NCI-H345 treated with DMSO at 0.1 percent for 48 hours (cell line): ENCODE measurements at regions not wholly inside any gene's neighbourhood (a gene's known extent, or its start where the extent isn't known, plus 50 kb on each side); places are given as distances from the start of the nearest gene placed in this dataset.

Experiments used
- DNase-seq: peaks from one replicate; lab custom pipeline; 2025; ENCODE audit not compliant: unreplicated experiment; lab: John Stamatoyannopoulos, UW

- no peak for DNase-seq
Observed at GRCh38 chr10:106520698-106521097, 643.8 kb downstream of the SORCS1 start.

- DNase-seq, result no peak
Observed at GRCh38 chr10:106519376-106520030, 645.0 kb downstream of the SORCS1 start.

- DNase-seq, result no peak
Observed at GRCh38 chr10:106515206-106515790, 649.2 kb downstream of the SORCS1 start.

GRCh38 chr10:106513352-106513771 lies 651.1 kb downstream of the SORCS1 start:
- no peak for DNase-seq

GRCh38 chr10:106511917-106512316 lies 652.6 kb downstream of the SORCS1 start:
- no peak for DNase-seq

- no peak for DNase-seq
Observed at GRCh38 chr10:106508950-106509349, 655.6 kb downstream of the SORCS1 start.

- DNase-seq, result no peak
Observed at GRCh38 chr10:106506526-106507283, 657.8 kb downstream of the SORCS1 start.

- DNase-seq, result no peak
Observed at GRCh38 chr10:106504536-106504935, 660.0 kb downstream of the SORCS1 start.

GRCh38 chr10:106502641-106503040 lies 661.9 kb downstream of the SORCS1 start:
- DNase-seq, result no peak

GRCh38 chr10:106500925-106501525 lies 663.5 kb downstream of the SORCS1 start:
- no peak for DNase-seq

- DNase-seq, result no peak
Observed at GRCh38 chr10:106500041-106500924, 664.2 kb downstream of the SORCS1 start.

GRCh38 chr10:106499448-106499847 lies 665.1 kb downstream of the SORCS1 start:
- DNase-seq, result no peak

- no peak for DNase-seq
Observed at GRCh38 chr10:106498675-106499074, 665.8 kb downstream of the SORCS1 start.

GRCh38 chr10:106495931-106496330 lies 668.6 kb downstream of the SORCS1 start:
- DNase-seq, result no peak

- no peak for DNase-seq
Observed at GRCh38 chr10:106493751-106494150, 670.8 kb downstream of the SORCS1 start.

GRCh38 chr10:106493226-106493625 lies 671.3 kb downstream of the SORCS1 start:
- DNase-seq, result no peak

- no peak for DNase-seq
Observed at GRCh38 chr10:106487726-106488125, 676.8 kb downstream of the SORCS1 start.

- DNase-seq, result no peak
Observed at GRCh38 chr10:106481598-106482275, 682.8 kb downstream of the SORCS1 start.

- DNase-seq, result no peak
Observed at GRCh38 chr10:106479636-106480035, 684.9 kb downstream of the SORCS1 start.

GRCh38 chr10:106474876-106475275 lies 689.6 kb downstream of the SORCS1 start:
- DNase-seq, result no peak
